Duodenal mucosa (tissue), 2 donors: ENCODE measurements at regions not wholly inside any gene's neighbourhood (a gene's known extent, or its start where the extent isn't known, plus 50 kb on each side); places are given as distances from the start of the nearest gene placed in this dataset.
A peak's percentile ranks its signal among the peaks of the same experiment; 100 is the strongest.
"Not testable (repeated sequence)": the region's sequence is repeated elsewhere in the genome, so short reads cannot be mapped to it uniquely, and the experiment has no call there.

Experiments used
- H3K27ac ChIP-seq: one replicate; pipeline ENCODE4 v1.7.0; 2013; ENCODE audit warnings: low read depth, low read length
- H3K27me3 ChIP-seq, 2 donors: one replicate each; pipeline ENCODE4 v1.7.0; 2013; ENCODE audit warnings: low read length in 2 of 2, control low read depth in 1 of 2; ENCODE audit not compliant: insufficient read depth in 2 of 2, control insufficient read depth in 1 of 2
- H3K36me3 ChIP-seq, 2 donors: one replicate each; pipeline ENCODE4 v1.7.0; 2013; ENCODE audit warnings: low read length in 2 of 2, control low read depth in 1 of 2; ENCODE audit not compliant: insufficient read depth in 2 of 2, control insufficient read depth in 1 of 2
- H3K4me1 ChIP-seq, 2 donors: one replicate each; pipeline ENCODE4 v1.7.0; 2013; ENCODE audit warnings: low read length in 2 of 2, control low read depth in 1 of 2; ENCODE audit not compliant: insufficient read depth in 2 of 2, control insufficient read depth in 1 of 2
- H3K4me3 ChIP-seq, 2 donors: one replicate each; pipeline ENCODE4 v1.7.0; 2013; ENCODE audit warnings: low read length in 2 of 2, low read depth in 1 of 2
- H3K9ac ChIP-seq, 2 donors: one replicate each; pipeline ENCODE4 v1.7.0; 2013; ENCODE audit warnings: low read length in 2 of 2, low read depth in 1 of 2
- H3K9me3 ChIP-seq, 2 donors: one replicate each; pipeline ENCODE4 v1.7.0; 2013; ENCODE audit warnings: low read length in 2 of 2, control low read depth in 1 of 2; ENCODE audit not compliant: control insufficient read depth in 1 of 2

- Histone ChIP-seq H3K36me3 (no peaks in the 10 kb centered on the region), H3K9me3 (no peaks in the 10 kb centered on the region), H3K9ac (no peak overlapping the region), H3K27ac (no peak overlapping the region), H3K27me3 (no peaks in the 10 kb centered on the region), H3K4me3 (no peak overlapping the region), H3K4me1 (no peaks in the 10 kb centered on the region)
Measured at GRCh38 chr6:101181006-101181405, 212.5 kb upstream of the GRIK2 start.

GRCh38 chr6:101188285-101188798, 205.2 kb upstream of the GRIK2 start:
- not testable (repeated sequence) for H3K36me3 ChIP-seq, H3K9ac ChIP-seq, H3K9me3 ChIP-seq, H3K4me3 ChIP-seq, H3K27ac ChIP-seq, H3K27me3 ChIP-seq, H3K4me1 ChIP-seq

GRCh38 chr6:101195588-101195987, 197.9 kb upstream of the GRIK2 start:
- no peak overlapping the region for H3K27ac ChIP-seq
- H3K4me3 ChIP-seq = no peak overlapping the region
- no peak overlapping the region for H3K9ac ChIP-seq
- no peaks in the 10 kb centered on the region for H3K27me3 ChIP-seq
- H3K36me3 ChIP-seq = no peaks in the 10 kb centered on the region
- no peaks in the 10 kb centered on the region for H3K9me3 ChIP-seq
- H3K4me1 ChIP-seq = no peaks in the 10 kb centered on the region

GRCh38 chr6:101199441-101199840, 194.1 kb upstream of the GRIK2 start:
- no peaks in the 10 kb centered on the region for H3K27me3 ChIP-seq
- H3K27ac ChIP-seq = no peak overlapping the region
- no peaks in the 10 kb centered on the region for H3K4me1 ChIP-seq
- H3K4me3 ChIP-seq = no peak overlapping the region
- H3K9me3 ChIP-seq = no peaks in the 10 kb centered on the region
- H3K9ac ChIP-seq = no peak overlapping the region
- no peaks in the 10 kb centered on the region for H3K36me3 ChIP-seq

- no peak overlapping the region for H3K9ac ChIP-seq
- H3K36me3 ChIP-seq = no peaks in the 10 kb centered on the region
- H3K4me1 ChIP-seq = peaks cover 8 to 11% of the 10 kb centered on the region in 2 donors
- no peak overlapping the region for H3K27ac ChIP-seq
- no peaks in the 10 kb centered on the region for H3K9me3 ChIP-seq
- H3K27me3 ChIP-seq = no peaks in the 10 kb centered on the region
- H3K4me3 ChIP-seq = no peak overlapping the region
Measured at GRCh38 chr6:101202867-101203374, 190.6 kb upstream of the GRIK2 start.

- Histone ChIP-seq H3K36me3 (no peaks in the 10 kb centered on the region), H3K27me3 (no peaks in the 10 kb centered on the region), H3K4me1 (peaks cover 9 to 11% of the 10 kb centered on the region in 2 donors), H3K27ac (no peak overlapping the region), H3K4me3 (no peak overlapping the region), H3K9me3 (no peaks in the 10 kb centered on the region), H3K9ac (no peak overlapping the region)
Measured at GRCh38 chr6:101203664-101204063, 189.8 kb upstream of the GRIK2 start.

- Histone ChIP-seq H3K36me3 (no peaks in the 10 kb centered on the region), H3K9ac (no peak overlapping the region), H3K4me1 (peaks cover 9 to 11% of the 10 kb centered on the region in 2 donors), H3K4me3 (peak overlapping the region in 1 of 2 donors; percentile 12), H3K27me3 (no peaks in the 10 kb centered on the region), H3K9me3 (no peaks in the 10 kb centered on the region), H3K27ac (no peak overlapping the region)
Measured at GRCh38 chr6:101208152-101208551, 185.4 kb upstream of the GRIK2 start.

GRCh38 chr6:101212640-101213039, 180.9 kb upstream of the GRIK2 start:
- Histone ChIP-seq H3K27ac (no peak overlapping the region), H3K27me3 (no peaks in the 10 kb centered on the region), H3K4me3 (no peak overlapping the region), H3K9me3 (no peaks in the 10 kb centered on the region), H3K4me1 (peaks cover 3 to 4% of the 10 kb centered on the region in 2 donors), H3K9ac (no peak overlapping the region), H3K36me3 (no peaks in the 10 kb centered on the region)

GRCh38 chr6:101222007-101222406, 171.5 kb upstream of the GRIK2 start:
- Histone ChIP-seq H3K4me1 (no peaks in the 10 kb centered on the region), H3K27me3 (no peaks in the 10 kb centered on the region), H3K4me3 (no peak overlapping the region), H3K27ac (no peak overlapping the region), H3K9me3 (peaks cover 0 to 1% of the 10 kb centered on the region in 2 donors), H3K36me3 (no peaks in the 10 kb centered on the region), H3K9ac (no peak overlapping the region)

GRCh38 chr6:101224751-101225150, 168.8 kb upstream of the GRIK2 start:
- peaks cover 0 to 4% of the 10 kb centered on the region in 2 donors for H3K9me3 ChIP-seq
- H3K4me3 ChIP-seq = no peak overlapping the region
- no peak overlapping the region for H3K27ac ChIP-seq
- no peaks in the 10 kb centered on the region for H3K27me3 ChIP-seq
- no peaks in the 10 kb centered on the region for H3K36me3 ChIP-seq
- no peak overlapping the region for H3K9ac ChIP-seq
- H3K4me1 ChIP-seq = no peaks in the 10 kb centered on the region
